HCEC 1CT (cell line): ENCODE measurements at regions not wholly inside any gene's neighbourhood (a gene's known extent, or its start where the extent isn't known, plus 50 kb on each side); places are given as distances from the start of the nearest gene placed in this dataset.
"Not testable (repeated sequence)": the region's sequence is repeated elsewhere in the genome, so short reads cannot be mapped to it uniquely, and the experiment has no call there.

Experiments used
- DNase-seq: peaks from one replicate; pipeline ENCODE4 v3.0.0-alpha.2; 2017

DNA sequence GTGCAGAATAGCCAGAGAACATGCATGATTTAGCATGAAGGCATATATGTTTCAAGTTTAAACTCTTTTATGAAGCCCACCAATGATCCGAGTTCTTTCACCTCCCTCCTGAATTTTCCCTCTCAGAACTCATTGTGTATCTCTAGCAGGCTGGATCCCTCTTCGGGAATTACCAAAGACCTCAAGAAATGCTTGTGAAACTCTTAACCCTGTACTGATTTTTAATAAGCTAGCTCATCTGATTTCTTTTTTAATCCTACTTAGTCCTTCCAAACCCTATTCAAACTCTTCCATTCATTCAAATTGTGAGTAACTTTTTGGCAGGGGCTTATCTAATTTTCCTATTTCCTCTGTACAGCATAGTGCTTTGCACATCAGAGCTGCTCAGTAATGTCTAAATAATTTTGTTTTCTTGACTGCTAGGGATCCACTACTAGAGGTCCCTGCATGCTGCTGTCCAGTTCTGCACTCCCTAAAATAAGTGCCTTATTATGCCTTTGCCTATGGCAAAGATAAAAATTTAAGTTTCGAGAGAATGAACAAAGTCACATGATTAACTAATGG is 723.8 kb downstream of the CDH11 start:
- DNase-seq = no peak

DNA sequence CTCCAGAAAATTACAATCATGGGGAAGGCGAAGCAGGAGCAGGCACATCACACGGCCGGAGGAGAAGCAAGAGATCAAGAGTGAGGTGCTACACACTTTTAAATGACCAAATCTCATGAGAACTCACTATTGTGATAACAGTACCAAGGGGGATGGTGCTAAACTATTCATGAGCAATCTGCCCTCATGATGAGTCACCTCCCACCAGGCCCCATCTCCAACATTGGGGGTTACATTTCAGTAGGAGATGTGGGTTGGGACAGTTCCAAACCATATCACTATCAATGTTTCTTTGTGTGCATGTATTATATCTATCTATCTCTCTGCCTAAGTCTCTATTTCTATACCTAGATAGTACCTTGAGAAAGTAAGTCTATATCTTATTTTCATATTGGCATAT is 724.8 kb downstream of the CDH11 start:
- peak; percentile 41 for DNase-seq

DNA sequence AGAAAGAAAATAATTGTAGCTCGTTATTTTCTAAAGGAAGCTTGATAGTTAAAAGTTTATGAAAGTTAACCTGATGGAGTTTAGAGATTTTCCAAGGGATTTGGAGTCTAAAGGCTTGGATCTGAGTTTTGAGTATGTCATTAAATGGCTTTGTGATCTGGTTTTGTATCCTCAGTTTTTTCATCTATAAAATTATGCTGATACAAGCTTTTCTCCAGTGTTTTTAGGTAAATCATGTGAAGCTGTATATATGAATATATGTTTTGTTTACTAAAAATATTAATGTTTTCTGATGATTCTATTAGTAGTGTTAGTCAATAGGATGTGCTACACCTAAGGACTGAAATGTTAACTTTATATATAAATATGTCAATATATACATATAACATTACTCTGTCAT is 727.8 kb downstream of the CDH11 start:
- DNase-seq = no peak

DNA sequence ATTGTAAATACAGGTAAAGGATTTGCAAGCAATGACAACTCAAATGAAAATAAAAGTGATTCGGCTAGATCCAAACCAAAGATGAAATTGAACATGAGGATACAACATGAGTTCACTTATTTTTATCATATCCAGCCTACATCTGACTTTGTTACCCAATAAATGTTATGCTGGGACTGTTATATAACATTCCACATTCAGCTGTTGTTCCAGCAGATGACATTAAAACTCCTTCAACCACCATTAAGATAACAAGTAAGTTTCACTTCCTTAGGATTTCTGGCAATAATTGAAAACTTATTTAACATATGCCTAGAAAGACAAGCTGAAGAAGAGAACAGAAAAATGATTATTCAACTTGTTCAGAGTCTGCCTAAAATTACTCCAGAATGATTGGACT is 729.4 kb downstream of the CDH11 start:
- no peak for DNase-seq

DNA sequence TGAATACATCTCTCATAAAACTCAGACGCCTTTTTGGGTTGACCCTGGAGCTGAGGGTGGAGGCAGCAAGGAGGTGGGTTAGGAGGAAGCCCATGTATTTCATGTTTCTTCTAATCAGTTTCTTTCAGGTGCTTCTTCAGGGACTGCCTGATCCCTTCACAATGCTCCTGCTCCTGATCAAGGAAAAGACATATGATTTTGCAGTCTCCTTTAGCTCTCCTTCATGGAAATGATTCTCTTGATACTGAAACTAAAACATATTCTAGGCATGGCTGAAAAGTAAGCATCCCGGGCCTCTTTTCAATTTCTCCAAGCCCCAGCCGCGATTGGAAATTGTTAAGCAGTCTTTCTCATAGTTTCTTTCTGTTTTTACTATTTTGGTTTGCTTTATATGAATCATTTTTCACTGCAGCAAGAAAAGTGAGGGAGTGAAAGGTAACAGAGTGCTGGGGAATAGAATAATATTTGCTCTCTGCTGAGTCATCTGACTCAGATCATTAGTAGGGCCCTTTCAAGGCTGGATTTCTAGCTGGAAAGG is 730.7 kb downstream of the CDH11 start:
- peak; percentile 48 for DNase-seq

DNA sequence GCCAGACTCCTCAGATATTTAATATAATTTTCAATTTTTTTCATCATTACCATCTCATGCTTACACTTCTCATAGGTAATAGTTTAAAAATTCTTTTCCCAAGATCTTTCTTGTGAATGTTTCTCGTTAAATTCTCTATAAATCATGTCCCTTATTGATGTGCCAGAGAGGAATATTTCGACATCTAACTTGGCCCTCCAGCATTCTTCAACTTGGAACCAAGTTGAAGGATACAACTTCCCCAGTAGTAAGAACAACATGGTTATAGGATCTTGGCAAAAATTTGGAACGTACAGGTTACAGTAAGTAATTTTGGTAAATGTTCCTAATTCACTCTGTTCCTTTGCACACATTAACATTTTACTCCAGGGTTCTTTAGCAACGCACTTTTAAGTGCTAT is 731.8 kb downstream of the CDH11 start:
- DNase-seq = no peak

DNA sequence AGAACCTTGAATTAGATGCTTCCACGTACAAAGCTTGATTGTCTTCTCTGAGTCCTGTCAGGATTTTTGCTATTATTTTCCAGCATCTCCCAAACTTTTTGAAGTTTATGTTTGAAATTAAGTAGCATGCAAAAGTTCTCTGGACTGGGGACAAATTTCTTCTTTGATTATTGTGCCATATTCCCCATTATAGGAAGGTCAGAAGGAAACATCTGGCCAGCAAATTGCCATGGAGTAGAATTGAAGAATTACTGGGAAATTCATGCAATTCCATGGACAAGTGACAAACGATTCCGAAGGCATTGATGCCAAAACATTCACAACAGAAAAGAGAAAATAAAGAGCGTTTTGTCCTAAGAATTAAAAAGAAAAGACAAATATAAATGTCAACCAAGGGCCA is 737.2 kb downstream of the CDH11 start:
- DNase-seq = no peak

DNA sequence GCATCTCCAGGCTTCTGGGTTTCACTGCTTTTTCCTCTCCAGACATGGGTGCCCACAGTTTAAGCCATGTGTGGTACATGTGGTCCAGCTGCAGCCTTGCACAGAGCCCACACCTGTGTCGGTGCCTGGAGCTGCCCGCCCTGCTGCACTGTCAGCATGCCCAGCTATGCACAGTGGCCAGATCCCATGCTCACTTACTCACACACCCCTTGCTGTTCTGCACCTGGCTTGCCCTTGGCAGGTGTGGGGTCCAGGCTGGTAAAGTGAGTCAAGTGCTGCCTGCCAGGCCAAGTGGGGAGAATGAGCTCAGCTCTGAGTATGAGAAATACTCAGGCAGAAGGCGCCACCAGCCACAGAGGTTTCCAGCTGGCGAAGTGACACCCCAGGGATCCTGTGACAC is 739.9 kb downstream of the CDH11 start:
- no peak for DNase-seq

DNA sequence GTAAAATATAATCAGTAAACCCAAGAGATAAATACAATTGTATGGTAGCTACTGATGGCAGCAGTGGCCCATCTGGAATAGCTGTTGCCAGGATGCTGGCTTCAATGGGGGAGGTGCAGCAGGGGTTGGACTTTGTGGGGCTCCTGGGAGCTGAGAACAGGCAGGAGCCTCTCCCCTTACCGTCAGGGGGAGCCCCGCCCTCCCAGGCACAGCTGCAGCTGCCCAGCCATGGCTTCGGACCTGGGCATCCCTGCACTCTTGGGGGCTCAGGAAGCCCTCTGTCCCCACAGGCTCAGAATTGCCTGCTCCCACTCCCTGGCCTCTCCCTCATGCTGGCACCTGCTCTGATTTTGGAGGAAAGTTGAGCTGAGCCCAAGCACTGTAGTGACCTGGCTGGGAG is 741.1 kb downstream of the CDH11 start:
- DNase-seq = no peak

DNA sequence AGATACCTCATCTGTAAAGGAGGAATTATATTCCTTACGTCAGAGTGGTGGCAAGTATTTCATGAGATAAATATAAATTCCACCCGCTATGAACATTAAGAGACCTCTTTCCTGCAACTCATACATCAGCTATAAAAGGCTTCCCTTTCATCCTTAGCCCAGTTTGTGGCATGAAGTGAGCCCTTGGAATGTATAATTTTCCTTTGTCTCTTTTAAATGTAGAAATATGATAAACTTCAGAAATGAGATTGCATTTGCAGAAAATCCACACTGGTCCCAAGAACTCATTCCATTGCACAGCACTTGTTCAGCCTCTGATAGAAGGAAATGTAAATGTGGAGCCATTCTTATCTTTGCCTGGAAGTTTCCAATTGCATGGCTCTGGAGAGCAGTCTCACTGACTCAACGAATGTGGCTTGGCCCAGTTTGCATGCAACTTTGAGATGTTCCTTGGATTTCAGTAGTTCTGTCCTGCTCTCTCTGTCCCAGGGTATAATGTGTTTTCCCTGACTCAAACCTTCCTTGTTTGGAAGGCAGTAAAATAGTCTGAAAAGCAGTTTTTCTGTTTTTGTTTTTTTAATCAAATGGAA is 746.4 kb downstream of the CDH11 start:
- DNase-seq = no peak

DNA sequence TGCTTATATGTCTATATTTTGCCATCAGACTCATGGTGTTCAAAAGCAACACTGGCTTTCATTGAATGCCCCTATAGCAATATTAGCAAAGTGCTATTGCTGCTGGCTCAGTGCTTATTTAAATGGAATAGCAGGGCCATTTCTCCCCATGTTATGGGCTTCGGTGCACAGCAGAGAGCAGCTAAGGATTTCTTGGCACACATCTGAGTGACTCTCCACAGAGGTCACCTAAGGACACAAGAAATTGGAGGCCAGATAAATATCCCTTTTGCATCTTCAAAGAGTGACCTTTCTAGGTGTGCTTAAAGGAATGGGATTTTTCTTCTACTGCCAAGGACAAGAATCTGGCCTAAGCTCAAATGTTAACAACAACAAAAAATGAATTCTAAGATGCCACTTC is 751.8 kb downstream of the CDH11 start:
- DNase-seq = no peak

DNA sequence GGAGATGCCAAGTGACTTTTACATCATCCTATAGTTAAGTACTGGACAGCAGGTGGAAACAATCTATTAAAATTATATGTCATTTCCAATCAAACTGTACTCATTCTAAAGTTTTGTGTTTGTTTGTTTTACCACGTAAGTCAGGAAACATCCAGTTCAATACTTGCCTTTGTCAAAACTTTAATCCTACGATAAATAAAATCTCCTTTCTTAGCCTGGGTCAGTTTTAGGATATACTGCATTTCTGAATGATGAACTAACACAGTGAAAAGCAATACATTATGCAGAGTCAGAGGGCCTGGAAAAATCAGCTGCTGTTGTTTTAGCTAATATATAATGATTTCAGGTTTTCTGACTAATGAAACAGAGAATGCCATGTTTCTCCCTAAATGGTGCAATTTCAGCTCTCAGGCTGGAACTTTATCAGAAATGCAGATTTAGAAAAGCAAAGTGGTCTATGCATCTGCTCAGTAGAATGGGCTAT is 756.4 kb downstream of the CDH11 start:
- DNase-seq = peak; percentile 86

DNA sequence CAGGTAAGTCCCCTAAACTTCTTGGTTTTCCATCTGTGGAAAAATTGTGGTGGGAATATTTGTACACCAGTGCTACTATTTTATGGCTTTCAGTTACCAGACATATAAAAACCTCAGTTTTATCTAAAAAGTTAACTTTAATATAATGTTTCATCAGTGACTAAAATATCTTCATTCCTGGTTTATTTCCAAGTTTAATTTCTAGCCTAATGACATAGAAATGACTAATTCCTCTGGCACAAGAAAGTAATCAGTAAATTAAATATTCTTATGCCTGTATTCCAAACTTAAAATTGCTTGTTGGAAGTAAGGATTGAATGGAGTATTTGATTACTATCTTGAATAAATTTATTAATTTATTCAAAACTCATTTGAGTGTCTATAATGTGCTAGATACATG is 757.0 kb downstream of the CDH11 start:
- DNase-seq = peak; percentile 46

DNA sequence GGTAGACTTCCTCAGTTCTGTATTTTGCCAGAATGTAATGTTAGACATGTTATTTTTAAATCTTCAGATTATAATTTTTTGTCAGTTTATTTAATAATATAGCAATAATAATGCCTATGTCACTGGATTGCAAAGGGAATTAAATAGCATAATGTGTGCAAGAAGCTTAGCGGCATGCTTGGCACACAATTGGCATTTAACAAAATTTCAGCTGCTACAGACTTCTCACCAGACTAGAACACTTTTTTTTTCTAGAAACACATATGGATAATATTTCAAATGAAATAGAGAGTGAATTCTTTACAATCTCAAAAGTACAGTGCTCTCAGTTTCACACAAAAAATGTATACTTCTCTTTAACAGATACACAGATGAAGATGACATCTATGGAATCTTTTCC is 757.4 kb downstream of the CDH11 start:
- DNase-seq = no peak

DNA sequence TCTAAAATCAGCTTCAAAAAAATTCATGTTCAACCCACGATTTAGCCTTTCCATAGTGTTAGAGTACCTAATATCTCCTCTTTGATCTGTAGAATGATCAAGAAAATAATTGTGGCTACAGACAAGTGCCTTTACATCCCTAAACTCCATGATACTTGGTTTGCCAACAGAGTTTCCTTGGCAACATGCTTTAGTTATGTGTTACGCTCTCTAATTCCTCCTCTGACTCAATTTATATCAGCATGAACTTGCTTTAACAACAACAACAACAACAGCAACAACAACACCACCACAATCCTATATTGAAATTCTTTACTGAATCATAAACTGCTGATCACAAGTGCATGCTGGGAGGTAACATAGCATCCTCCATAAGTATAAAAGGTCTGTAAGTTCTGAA is 757.8 kb downstream of the CDH11 start:
- no peak for DNase-seq

DNA sequence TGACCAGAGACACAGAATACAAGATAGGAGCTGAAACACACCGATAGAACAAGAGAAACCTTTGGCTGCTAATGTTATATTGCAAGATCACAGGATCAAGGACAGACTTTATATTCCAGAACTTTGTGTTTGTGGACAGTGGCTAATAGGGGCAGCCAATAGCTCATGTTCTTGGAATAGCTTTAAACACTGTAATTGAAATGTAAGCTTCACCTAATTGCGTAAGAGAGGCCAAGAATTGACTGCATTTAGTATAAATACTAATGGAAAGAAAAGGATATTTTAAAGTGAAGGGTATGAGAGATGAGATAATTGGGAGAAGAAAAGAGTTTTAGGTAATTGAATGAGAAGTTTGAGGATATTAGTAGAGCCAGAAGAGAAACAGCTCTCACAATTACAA is 758.8 kb downstream of the CDH11 start:
- no peak for DNase-seq

DNA sequence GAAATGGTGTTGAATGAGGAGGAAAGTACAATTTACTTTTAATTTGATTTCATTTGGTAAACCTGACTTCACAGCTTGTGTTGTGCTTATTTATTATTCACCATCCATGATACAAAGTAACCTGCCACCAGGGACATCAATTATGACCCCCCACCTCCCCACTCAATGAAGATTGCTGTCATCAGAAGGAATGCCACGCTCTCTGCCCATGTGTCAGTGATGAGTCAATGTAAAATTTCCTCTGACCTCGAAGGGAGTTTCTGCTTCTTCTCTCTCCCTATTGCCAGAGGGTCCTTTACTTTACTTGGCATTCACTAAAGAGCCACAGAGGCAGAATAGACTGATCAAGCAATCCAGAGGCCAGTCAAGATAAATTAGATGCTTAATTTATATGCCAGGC is 759.7 kb downstream of the CDH11 start:
- DNase-seq = peak; percentile 56

DNA sequence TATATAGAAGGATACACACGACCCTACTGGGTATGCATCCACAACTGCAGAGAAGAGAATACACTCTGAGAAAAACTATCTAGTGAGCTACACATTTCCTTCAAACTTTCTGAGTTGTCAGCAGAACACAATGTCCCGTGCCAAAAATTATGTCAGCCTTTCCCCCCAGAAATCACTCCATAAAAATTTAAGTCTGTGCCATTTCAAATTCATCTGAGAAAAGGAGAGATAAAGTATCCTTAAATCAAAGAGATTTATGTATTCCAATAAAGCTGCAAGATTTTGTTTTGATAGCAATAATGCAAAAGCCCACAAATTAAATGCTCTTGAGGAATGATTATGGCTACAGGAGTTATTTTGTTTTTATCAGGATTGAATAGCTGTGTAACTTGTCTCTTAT is 760.1 kb downstream of the CDH11 start:
- DNase-seq = no peak

DNA sequence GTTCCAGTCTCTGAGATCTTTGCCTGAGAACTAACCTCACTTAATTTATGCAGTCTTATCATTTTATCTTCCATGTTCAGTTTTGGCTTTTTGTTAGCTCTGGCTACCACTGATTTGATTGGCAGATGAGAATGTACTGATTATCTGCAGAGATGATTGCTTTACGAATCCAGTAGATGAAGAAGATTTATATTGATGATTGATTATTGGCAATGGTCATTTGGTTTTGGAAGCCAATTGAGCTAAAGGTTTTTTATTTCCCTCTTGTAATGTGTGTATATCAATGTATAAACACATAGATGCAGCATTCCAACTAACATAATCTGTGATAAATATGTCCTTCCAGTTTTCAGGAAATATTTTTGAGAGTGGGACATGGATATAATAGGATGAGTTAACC is 763.6 kb downstream of the CDH11 start:
- no peak for DNase-seq

DNA sequence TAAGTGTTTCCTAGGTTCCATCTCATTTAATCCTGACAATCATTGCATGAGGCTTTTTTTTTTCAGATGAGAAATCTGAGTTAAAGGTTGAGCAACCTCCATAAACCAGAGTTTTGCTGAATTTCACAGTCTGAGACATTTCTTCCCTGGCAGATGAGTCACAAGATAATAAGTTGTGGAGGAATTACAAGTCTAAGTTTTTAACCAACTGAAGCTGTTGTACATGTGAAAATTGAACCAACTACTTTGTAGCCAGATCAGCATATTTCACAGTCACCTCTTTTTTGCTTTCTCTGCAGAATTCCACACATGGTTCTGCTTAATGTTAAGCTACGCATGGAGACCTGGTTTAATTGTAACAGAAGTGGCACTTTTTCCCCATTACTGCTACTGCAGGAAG is 765.6 kb downstream of the CDH11 start:
- DNase-seq = peak; percentile 92

DNA sequence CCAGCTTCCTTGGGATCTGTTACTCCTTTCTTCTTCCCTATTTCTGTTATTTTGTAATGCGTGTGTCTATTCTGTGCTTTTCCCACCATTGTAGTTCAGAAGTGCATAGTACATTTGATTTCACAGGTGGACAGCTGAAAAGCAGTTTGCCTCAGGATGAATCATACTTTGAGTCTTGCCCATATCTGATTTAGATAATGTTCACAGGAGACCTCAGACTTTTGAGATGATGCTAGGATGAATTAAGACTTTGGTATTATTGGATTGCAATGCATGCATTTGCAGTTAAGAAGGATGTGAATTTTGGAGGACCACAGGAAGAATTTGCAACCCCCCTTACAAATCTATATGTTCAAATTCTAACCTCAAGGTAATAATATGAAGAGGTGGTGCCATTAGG is 769.6 kb downstream of the CDH11 start:
- DNase-seq = no peak

DNA sequence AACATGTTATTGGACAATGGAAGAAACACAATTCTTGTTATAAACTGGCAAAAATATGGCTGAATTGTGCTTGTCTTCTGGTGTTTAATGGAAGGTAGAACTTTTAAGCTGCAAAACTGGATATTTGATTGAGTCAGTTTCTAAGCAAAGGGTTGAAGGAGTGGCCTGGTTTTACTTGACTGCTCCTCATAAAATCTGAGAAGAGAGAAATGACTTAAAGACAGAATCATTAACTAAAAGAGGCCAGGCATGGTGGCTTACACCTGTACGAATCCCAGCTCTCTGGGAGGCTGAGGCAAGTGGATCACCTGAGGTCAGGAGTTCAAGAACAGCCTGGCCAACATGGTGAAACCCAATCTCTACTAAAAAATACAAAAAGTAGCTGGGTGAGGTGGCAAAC is 770.7 kb downstream of the CDH11 start:
- DNase-seq = no peak

DNA sequence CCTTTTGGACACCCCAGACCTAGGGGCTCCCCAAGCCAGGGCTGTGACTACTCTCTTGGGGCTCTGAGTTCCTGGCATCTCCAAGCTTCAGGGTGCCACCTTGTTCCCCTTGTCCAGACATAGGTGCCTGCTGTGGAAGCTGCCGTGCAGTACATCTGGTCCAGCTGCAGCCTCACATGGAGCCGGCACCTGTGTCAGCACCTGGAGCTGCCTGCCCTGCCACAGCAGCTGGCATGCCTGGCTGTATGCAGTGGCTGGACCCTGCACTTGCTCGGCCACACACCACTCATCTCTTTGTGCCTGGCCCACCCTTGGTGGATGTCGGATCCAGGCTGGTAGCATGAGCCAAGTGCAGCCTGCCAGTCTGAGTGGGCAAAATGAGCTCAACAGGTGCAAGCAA is 775.8 kb downstream of the CDH11 start:
- DNase-seq = no peak

DNA sequence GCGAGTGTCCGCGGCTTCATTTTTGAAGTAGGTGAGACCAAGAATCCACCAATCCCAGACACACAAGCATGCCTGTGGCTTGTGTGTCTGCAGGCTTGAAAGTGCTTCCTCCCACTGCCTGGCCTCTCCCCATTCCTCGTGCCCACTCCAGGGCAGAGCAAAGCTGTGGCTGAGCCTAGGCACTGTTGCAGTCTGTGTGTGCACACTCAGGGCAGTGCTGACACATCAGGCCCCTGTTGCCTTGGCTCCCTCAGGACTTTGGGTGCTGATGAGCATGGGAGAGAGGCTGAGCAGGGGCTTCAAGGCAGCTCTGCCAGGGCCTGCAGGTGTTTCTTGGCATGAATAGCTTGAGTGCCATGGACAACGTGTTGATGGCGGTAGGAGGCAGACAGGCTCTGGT is 776.7 kb downstream of the CDH11 start:
- no peak for DNase-seq

DNA sequence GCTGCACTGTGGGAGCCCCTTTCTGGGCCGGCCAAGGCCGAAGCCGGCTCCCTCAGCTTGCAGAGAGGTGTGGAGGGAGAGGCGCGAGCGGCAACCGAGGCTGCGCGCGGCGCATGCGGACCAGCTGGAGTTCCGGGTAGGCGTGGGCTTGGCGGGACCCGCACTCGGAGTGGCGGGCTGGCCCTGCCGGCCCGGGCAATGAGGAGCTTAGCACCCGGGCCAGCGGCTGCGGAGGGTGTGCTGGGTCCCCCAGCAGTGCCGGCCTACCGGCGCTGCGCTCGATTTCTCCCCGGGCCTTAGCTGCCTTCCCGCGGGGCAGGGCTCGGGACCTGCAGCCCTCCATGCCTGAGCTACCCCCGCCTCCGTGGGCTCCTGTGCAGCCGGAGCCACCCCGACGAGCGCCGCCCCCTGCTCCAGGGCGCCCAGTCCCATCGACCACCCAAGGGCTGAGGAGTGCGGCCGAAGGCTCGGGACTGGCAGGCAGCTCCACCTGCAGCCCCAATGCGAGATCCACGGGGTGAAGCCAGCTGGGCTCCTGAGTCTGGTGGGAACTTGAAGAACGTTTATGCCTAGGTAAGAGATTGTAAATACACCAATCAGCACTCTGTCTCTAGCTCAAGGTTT is 777.9 kb downstream of the CDH11 start:
- not testable (repeated sequence) for DNase-seq
